HL-60 (cell line): ENCODE measurements at regions not wholly inside any gene's neighbourhood (a gene's known extent, or its start where the extent isn't known, plus 50 kb on each side); places are given as distances from the start of the nearest gene placed in this dataset.

Experiments
- GABPA ChIP-seq: IDR thresholded peaks from 2 replicates; pipeline ENCODE4 v1.6.1; 2012; ENCODE audit warnings: low read depth
- POLR2AphosphoS5 ChIP-seq: IDR thresholded peaks from 2 replicates; pipeline ENCODE4 v1.6.1; 2012; ENCODE audit warnings: low read depth
- TF ChIP-seq, protein P1 (sequence below): IDR thresholded peaks from one replicate; pipeline ENCODE4 v1.5.1; 2011; ENCODE audit warnings: low read length, control low read depth, inconsistent platforms; ENCODE audit not compliant: insufficient read depth

DNA sequence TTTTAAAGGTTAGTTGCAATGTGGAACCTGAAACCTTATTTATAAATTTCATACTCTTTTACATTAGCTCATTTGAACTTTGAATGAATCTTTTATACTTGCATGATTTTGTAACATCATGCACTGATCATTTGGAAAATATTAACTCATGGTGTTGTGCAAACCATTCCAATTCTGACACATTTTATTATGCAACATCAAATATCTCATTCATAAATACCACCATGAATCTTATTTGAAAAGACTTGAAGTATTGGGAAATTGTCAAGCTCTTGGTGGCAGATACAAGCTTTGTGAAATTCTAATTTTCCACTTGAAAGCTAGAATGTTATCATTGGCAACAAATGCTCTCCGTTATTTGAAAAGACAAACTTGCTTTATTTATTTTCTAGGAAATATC is 379.9 kb upstream of the PCDH20 start:
- TF ChIP-seq, protein P1, sequence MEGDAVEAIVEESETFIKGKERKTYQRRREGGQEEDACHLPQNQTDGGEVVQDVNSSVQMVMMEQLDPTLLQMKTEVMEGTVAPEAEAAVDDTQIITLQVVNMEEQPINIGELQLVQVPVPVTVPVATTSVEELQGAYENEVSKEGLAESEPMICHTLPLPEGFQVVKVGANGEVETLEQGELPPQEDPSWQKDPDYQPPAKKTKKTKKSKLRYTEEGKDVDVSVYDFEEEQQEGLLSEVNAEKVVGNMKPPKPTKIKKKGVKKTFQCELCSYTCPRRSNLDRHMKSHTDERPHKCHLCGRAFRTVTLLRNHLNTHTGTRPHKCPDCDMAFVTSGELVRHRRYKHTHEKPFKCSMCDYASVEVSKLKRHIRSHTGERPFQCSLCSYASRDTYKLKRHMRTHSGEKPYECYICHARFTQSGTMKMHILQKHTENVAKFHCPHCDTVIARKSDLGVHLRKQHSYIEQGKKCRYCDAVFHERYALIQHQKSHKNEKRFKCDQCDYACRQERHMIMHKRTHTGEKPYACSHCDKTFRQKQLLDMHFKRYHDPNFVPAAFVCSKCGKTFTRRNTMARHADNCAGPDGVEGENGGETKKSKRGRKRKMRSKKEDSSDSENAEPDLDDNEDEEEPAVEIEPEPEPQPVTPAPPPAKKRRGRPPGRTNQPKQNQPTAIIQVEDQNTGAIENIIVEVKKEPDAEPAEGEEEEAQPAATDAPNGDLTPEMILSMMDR: no peak
- TF ChIP-seq GABPA (no peak), POLR2AphosphoS5 (no peak)
